CD4-positive, alpha-beta memory T cell (primary cell): ENCODE measurements at regions not wholly inside any gene's neighbourhood (a gene's known extent, or its start where the extent isn't known, plus 50 kb on each side); places are given as distances from the start of the nearest gene placed in this dataset.
"Not testable (repeated sequence)": the region's sequence is repeated elsewhere in the genome, so short reads cannot be mapped to it uniquely, and the experiment has no call there.

Experiments
- CTCF ChIA-PET: fragments of 350-600 bp; sonication (Branson Sonifier 250); formaldehyde crosslinking; loops from one replicate; lab custom pipeline; 2021; ENCODE audit warnings: inconsistent platforms; ENCODE audit not compliant: partially characterized antibody; lab: Charles Lee
- POLR2A ChIA-PET: fragments of 350-600 bp; sonication (Branson Sonifier 250); formaldehyde crosslinking; loops from one replicate; lab custom pipeline; 2021; ENCODE audit not compliant: partially characterized antibody; lab: Charles Lee
- DNase-seq, 5 donors: peaks; one replicate each; pipeline versions ENCODE4 v3.0.0 to v3.0.0-alpha.2; 2020 to 2022; ENCODE audit warnings: mixed read lengths in 1 of 5
- H3K27ac ChIP-seq: one replicate; pipeline ENCODE4 v1.7.0; 2013; ENCODE audit warnings: low read depth, low read length
- H3K27me3 ChIP-seq: 2 replicates; pipeline ENCODE4 v1.7.0; 2013; ENCODE audit warnings: mild to moderate bottlenecking, low read length, moderate library complexity; ENCODE audit not compliant: insufficient read depth
- H3K36me3 ChIP-seq: 2 replicates; pipeline ENCODE4 v1.7.0; 2013; ENCODE audit warnings: mild to moderate bottlenecking, low read length, moderate library complexity; ENCODE audit not compliant: insufficient read depth
- H3K4me1 ChIP-seq: 2 replicates; pipeline ENCODE4 v1.7.0; 2013; ENCODE audit warnings: mild to moderate bottlenecking, low read length, moderate library complexity; ENCODE audit not compliant: insufficient read depth
- H3K4me3 ChIP-seq, 2 donors: one replicate each; pipeline ENCODE4 v1.7.0; 2013; ENCODE audit warnings: low read length in 2 of 2, mild to moderate bottlenecking in 1 of 2
- H3K9me3 ChIP-seq, 2 donors: one replicate each; pipeline ENCODE4 v1.7.0; 2013; ENCODE audit warnings: low read length in 2 of 2, control low read depth in 1 of 2; ENCODE audit not compliant: control insufficient read depth in 1 of 2
- H3K27ac Mint-ChIP-seq, 7 donors: one replicate each; pipeline ENCODE4 v1.8.0; 2020 to 2021; ENCODE audit warnings: mixed read lengths in 7 of 7, mild to moderate bottlenecking in 6 of 7, inconsistent platforms in 3 of 7, moderate library complexity in 3 of 7
- H3K27me3 Mint-ChIP-seq, 2 donors: one replicate each; pipeline ENCODE4 v1.8.0; 2020 to 2021; ENCODE audit warnings: mixed read lengths in 2 of 2
- H3K36me3 Mint-ChIP-seq, 2 donors: one replicate each; pipeline ENCODE4 v1.8.0; 2020 to 2021; ENCODE audit warnings: mixed read lengths in 2 of 2, inconsistent platforms in 1 of 2, mild to moderate bottlenecking in 1 of 2
- H3K4me1 Mint-ChIP-seq, 4 donors: one replicate each; pipeline ENCODE4 v1.8.0; 2020 to 2021; ENCODE audit warnings: mixed read lengths in 4 of 4, mild to moderate bottlenecking in 1 of 4
- H3K4me3 Mint-ChIP-seq, 8 donors: one replicate each; pipeline ENCODE4 v1.8.0; 2020 to 2021; ENCODE audit warnings: mixed read lengths in 8 of 8, mild to moderate bottlenecking in 7 of 8, moderate library complexity in 6 of 8, inconsistent platforms in 3 of 8
- H3K9me3 Mint-ChIP-seq, 8 donors: one replicate each; pipeline ENCODE4 v1.8.0; 2020 to 2021; ENCODE audit warnings: mixed read lengths in 8 of 8, mild to moderate bottlenecking in 5 of 8, inconsistent platforms in 3 of 8, moderate library complexity in 1 of 8
- intact Hi-C: fragments of 100-400 bp; cut with micrococcal nuclease; formaldehyde crosslinking; loops from one replicate; pipeline ENCODE4 v1.15.1; 2023

- ChIA-PET CTCF (no interaction called here), POLR2A (no interaction called here)
- Histone ChIP-seq H3K36me3 (no peaks in the 10 kb centered on the region), H3K27ac (no peak overlapping the region), H3K27me3 (no peaks in the 10 kb centered on the region), H3K9me3 (no peaks in the 10 kb centered on the region), H3K4me1 (no peaks in the 10 kb centered on the region), H3K4me3 (no peak overlapping the region)
- Mint-ChIP-seq H3K9me3 (peaks cover 0 to 11% (median 4%) of the 10 kb centered on the region in 8 donors), H3K4me3 (no peak overlapping the region), H3K36me3 (no peaks in the 10 kb centered on the region), H3K4me1 (no peaks in the 10 kb centered on the region), H3K27me3 (no peaks in the 10 kb centered on the region), H3K27ac (no peak overlapping the region)
- no peak for DNase-seq
- intact Hi-C loops: no loop called here
Observed at GRCh38 chr13:64627654-64628053, 2602.5 kb downstream of the PCDH9 start.

- POLR2A ChIA-PET: no interaction called here
- Histone ChIP-seq H3K36me3 (no peaks in the 10 kb centered on the region), H3K4me1 (no peaks in the 10 kb centered on the region), H3K27me3 (no peaks in the 10 kb centered on the region), H3K9me3 (no peaks in the 10 kb centered on the region), H3K27ac (no peak overlapping the region), H3K4me3 (no peak overlapping the region)
- H3K27ac Mint-ChIP-seq: no peak overlapping the region
- no peaks in the 10 kb centered on the region for H3K36me3 Mint-ChIP-seq
- no peak overlapping the region for H3K4me3 Mint-ChIP-seq
- CTCF ChIA-PET: no interaction called here
- H3K4me1 Mint-ChIP-seq: no peaks in the 10 kb centered on the region
- peaks cover 0 to 11% (median 4%) of the 10 kb centered on the region in 8 donors for H3K9me3 Mint-ChIP-seq
- H3K27me3 Mint-ChIP-seq: no peaks in the 10 kb centered on the region
- intact Hi-C loops: no loop called here
- no peak for DNase-seq
Observed at GRCh38 chr13:64626105-64626504, 2604.0 kb downstream of the PCDH9 start.

- no peak overlapping the region for H3K27ac Mint-ChIP-seq
- H3K9me3 Mint-ChIP-seq: peaks cover 0 to 12% (median 4%) of the 10 kb centered on the region in 8 donors
- POLR2A ChIA-PET: interaction anchor here (0.5 kb wide), 1 partner anchor 16 kb away, joined by 4 read pairs; no protein-coding TSS in a partner anchor
- no peaks in the 10 kb centered on the region for H3K4me1 ChIP-seq
- H3K27me3 Mint-ChIP-seq: no peaks in the 10 kb centered on the region
- no peaks in the 10 kb centered on the region for H3K36me3 ChIP-seq
- CTCF ChIA-PET: no interaction called here
- H3K36me3 Mint-ChIP-seq: no peaks in the 10 kb centered on the region
- no peak overlapping the region for H3K4me3 ChIP-seq
- DNase-seq: no peak
- intact Hi-C loops: no loop called here
- H3K4me1 Mint-ChIP-seq: no peaks in the 10 kb centered on the region
- H3K9me3 ChIP-seq: no peaks in the 10 kb centered on the region
- H3K27ac ChIP-seq: no peak overlapping the region
- no peaks in the 10 kb centered on the region for H3K27me3 ChIP-seq
- H3K4me3 Mint-ChIP-seq: no peak overlapping the region
Observed at GRCh38 chr13:64617231-64617630, 2612.9 kb downstream of the PCDH9 start.

GRCh38 chr13:64591971-64592370 lies 2638.2 kb downstream of the PCDH9 start:
- no peak overlapping the region for H3K4me3 Mint-ChIP-seq
- H3K27ac Mint-ChIP-seq: no peak overlapping the region
- Histone ChIP-seq H3K4me3 (no peak overlapping the region), H3K4me1 (no peaks in the 10 kb centered on the region), H3K27ac (no peak overlapping the region), H3K9me3 (no peaks in the 10 kb centered on the region), H3K27me3 (no peaks in the 10 kb centered on the region), H3K36me3 (no peaks in the 10 kb centered on the region)
- DNase-seq: no peak
- no peaks in the 10 kb centered on the region for H3K27me3 Mint-ChIP-seq
- peaks cover 2 to 21% (median 10%) of the 10 kb centered on the region in 8 donors for H3K9me3 Mint-ChIP-seq
- intact Hi-C loops: no loop called here
- no peaks in the 10 kb centered on the region for H3K4me1 Mint-ChIP-seq
- CTCF ChIA-PET: no interaction called here
- no peaks in the 10 kb centered on the region for H3K36me3 Mint-ChIP-seq
- POLR2A ChIA-PET: no interaction called here

- no peak overlapping the region for H3K4me3 ChIP-seq
- H3K4me3 Mint-ChIP-seq: no peak overlapping the region
- CTCF ChIA-PET: no interaction called here
- no peaks in the 10 kb centered on the region for H3K27me3 ChIP-seq
- H3K27me3 Mint-ChIP-seq: no peaks in the 10 kb centered on the region
- H3K27ac ChIP-seq: no peak overlapping the region
- DNase-seq: no peak
- H3K4me1 ChIP-seq: no peaks in the 10 kb centered on the region
- H3K4me1 Mint-ChIP-seq: no peaks in the 10 kb centered on the region
- no peaks in the 10 kb centered on the region for H3K9me3 ChIP-seq
- POLR2A ChIA-PET: no interaction called here
- intact Hi-C loops: no loop called here
- H3K36me3 Mint-ChIP-seq: no peaks in the 10 kb centered on the region
- H3K36me3 ChIP-seq: no peaks in the 10 kb centered on the region
- H3K27ac Mint-ChIP-seq: no peak overlapping the region
- peaks cover 3 to 26% (median 10%) of the 10 kb centered on the region in 8 donors for H3K9me3 Mint-ChIP-seq
Observed at GRCh38 chr13:64579331-64579730, 2650.8 kb downstream of the PCDH9 start.

GRCh38 chr13:64568748-64569147 lies 2661.4 kb downstream of the PCDH9 start:
- Mint-ChIP-seq H3K27ac (no peak overlapping the region), H3K4me3 (no peak overlapping the region), H3K36me3 (no peaks in the 10 kb centered on the region), H3K4me1 (no peaks in the 10 kb centered on the region), H3K9me3 (peaks cover 7 to 45% (median 22%) of the 10 kb centered on the region in 8 donors), H3K27me3 (no peaks in the 10 kb centered on the region)
- no peak for DNase-seq
- H3K27me3 ChIP-seq: no peaks in the 10 kb centered on the region
- H3K27ac ChIP-seq: no peak overlapping the region
- no peaks in the 10 kb centered on the region for H3K9me3 ChIP-seq
- no peak overlapping the region for H3K4me3 ChIP-seq
- ChIA-PET POLR2A (no interaction called here), CTCF (no interaction called here)
- intact Hi-C loops: no loop called here
- no peaks in the 10 kb centered on the region for H3K4me1 ChIP-seq
- no peaks in the 10 kb centered on the region for H3K36me3 ChIP-seq

GRCh38 chr13:64558031-64558430 lies 2672.1 kb downstream of the PCDH9 start:
- H3K36me3 ChIP-seq, DNase-seq, POLR2A ChIA-PET, H3K27me3 ChIP-seq, H3K4me1 ChIP-seq, H3K27me3 Mint-ChIP-seq, H3K36me3 Mint-ChIP-seq, CTCF ChIA-PET, H3K4me3 ChIP-seq, H3K27ac Mint-ChIP-seq, H3K4me1 Mint-ChIP-seq, H3K4me3 Mint-ChIP-seq, intact Hi-C loops, H3K27ac ChIP-seq, H3K9me3 ChIP-seq: not testable (repeated sequence)
- peaks cover 0 to 12% (median 6%) of the 10 kb centered on the region in 8 donors for H3K9me3 Mint-ChIP-seq

- no peaks in the 10 kb centered on the region for H3K36me3 ChIP-seq
- ChIA-PET CTCF (no interaction called here), POLR2A (no interaction called here)
- no peaks in the 10 kb centered on the region for H3K4me1 ChIP-seq
- no peaks in the 10 kb centered on the region for H3K27me3 Mint-ChIP-seq
- H3K27ac Mint-ChIP-seq: no peak overlapping the region
- H3K4me3 ChIP-seq: no peak overlapping the region
- no peak for DNase-seq
- no peaks in the 10 kb centered on the region for H3K27me3 ChIP-seq
- no peaks in the 10 kb centered on the region for H3K9me3 ChIP-seq
- H3K4me1 Mint-ChIP-seq: no peaks in the 10 kb centered on the region
- H3K27ac ChIP-seq: no peak overlapping the region
- H3K9me3 Mint-ChIP-seq: peaks cover 0 to 17% (median 5%) of the 10 kb centered on the region in 8 donors
- intact Hi-C loops: no loop called here
- H3K36me3 Mint-ChIP-seq: no peaks in the 10 kb centered on the region
- no peak overlapping the region for H3K4me3 Mint-ChIP-seq
Observed at GRCh38 chr13:64556376-64556775, 2673.8 kb downstream of the PCDH9 start.
